Neuronal stem cell (in vitro differentiated cells): ENCODE measurements at regions not wholly inside any gene's neighbourhood (a gene's known extent, or its start where the extent isn't known, plus 50 kb on each side); places are given as distances from the start of the nearest gene placed in this dataset.

ENCODE experiments used
- DNase-seq: peaks from one replicate; pipeline ENCODE4 v3.0.0-alpha.2; 2013; ENCODE audit warnings: low spot score
- H2AFZ ChIP-seq: one replicate; pipeline ENCODE4 v1.6.1; 2013; ENCODE audit warnings: mild to moderate bottlenecking, low read length, inconsistent platforms
- H2AK5ac ChIP-seq: 2 replicates; pipeline ENCODE4 v1.6.1; 2013; ENCODE audit warnings: low read depth, mild to moderate bottlenecking, inconsistent platforms, low read length, moderate library complexity, mixed read lengths
- H2BK120ac ChIP-seq: 2 replicates; pipeline ENCODE4 v1.6.1; 2013; ENCODE audit warnings: low read depth, mild to moderate bottlenecking, inconsistent platforms, low read length, moderate library complexity, mixed read lengths
- H2BK12ac ChIP-seq: one replicate; pipeline ENCODE4 v1.6.1; 2013; ENCODE audit warnings: low read length, inconsistent platforms
- H2BK15ac ChIP-seq: 2 replicates; pipeline ENCODE4 v1.6.1; 2013; ENCODE audit warnings: mild to moderate bottlenecking, low read length, inconsistent platforms, mixed read lengths
- H2BK5ac ChIP-seq: one replicate; pipeline ENCODE4 v1.6.1; 2013; ENCODE audit warnings: inconsistent platforms, mild to moderate bottlenecking, low read length, moderate library complexity
- H3K14ac ChIP-seq: one replicate; pipeline ENCODE4 v1.6.1; 2013; ENCODE audit warnings: low read length, inconsistent platforms
- H3K18ac ChIP-seq: 2 replicates; pipeline ENCODE4 v1.6.1; 2013; ENCODE audit warnings: low read length, inconsistent platforms
- H3K23ac ChIP-seq: 2 replicates; pipeline ENCODE4 v1.6.1; 2013; ENCODE audit warnings: low read depth, mild to moderate bottlenecking, mixed read lengths, low read length, inconsistent platforms; ENCODE audit not compliant: poor library complexity
- H3K27ac ChIP-seq: replicated peaks from 3 replicates; pipeline ENCODE4 v1.5.1; 2013; ENCODE audit warnings: low read length, inconsistent platforms
- H3K27me3 ChIP-seq, 3 experiments: 2 replicates each; pipeline ENCODE4 v1.6.1; 2013; ENCODE audit warnings: low read length in 3 of 3, mild to moderate bottlenecking in 2 of 3, inconsistent platforms in 1 of 3, low read depth in 1 of 3, mixed read lengths in 1 of 3, moderate library complexity in 1 of 3; ENCODE audit not compliant: control insufficient read depth in 3 of 3, insufficient read depth in 3 of 3
- H3K36me3 ChIP-seq, 2 donors: replicated peaks in 1 of 2; 2 replicates each; pipeline ENCODE4 v1.6.1; 2013; ENCODE audit warnings: low read length in 2 of 2; ENCODE audit not compliant: control insufficient read depth in 2 of 2, insufficient read depth in 2 of 2
- H3K4ac ChIP-seq: 2 replicates; pipeline ENCODE4 v1.6.1; 2013; ENCODE audit warnings: inconsistent platforms, mild to moderate bottlenecking, low read length, moderate library complexity
- H3K4me1 ChIP-seq, 2 donors: 1 replicate in 1 of 2; 2 replicates in 1 of 2; pipeline ENCODE4 v1.6.1; 2013; ENCODE audit warnings: low read length in 2 of 2, low read depth in 1 of 2; ENCODE audit not compliant: control insufficient read depth in 2 of 2, insufficient read depth in 1 of 2
- H3K4me2 ChIP-seq: one replicate; pipeline ENCODE4 v1.6.1; 2013; ENCODE audit warnings: mild to moderate bottlenecking, low read length, inconsistent platforms; ENCODE audit not compliant: insufficient read depth, poor library complexity, severe bottlenecking
- H3K4me3 ChIP-seq, 2 donors: 2 replicates each; pipeline ENCODE4 v1.5.1; 2013; ENCODE audit warnings: low read length in 2 of 2, mild to moderate bottlenecking in 2 of 2, inconsistent platforms in 1 of 2, moderate library complexity in 1 of 2
- H3K79me1 ChIP-seq: one replicate; pipeline ENCODE4 v1.6.1; 2013; ENCODE audit warnings: low read depth, mild to moderate bottlenecking, inconsistent platforms, low read length, moderate library complexity
- H3K9ac ChIP-seq: one replicate; pipeline ENCODE4 v1.6.1; 2013; ENCODE audit warnings: mild to moderate bottlenecking, low read depth, low read length, inconsistent platforms; ENCODE audit not compliant: poor library complexity
- H3K9me3 ChIP-seq, 2 donors: replicated peaks in 1 of 2; 2 replicates each; pipeline versions ENCODE3 to v1.6.1; 2013; ENCODE audit warnings: low read length in 2 of 2, mild to moderate bottlenecking in 2 of 2, inconsistent platforms in 1 of 2, low read depth in 1 of 2, mixed read lengths in 1 of 2, moderate library complexity in 1 of 2; ENCODE audit not compliant: control insufficient read depth in 2 of 2, insufficient read depth in 1 of 2
- H4K8ac ChIP-seq: one replicate; pipeline ENCODE4 v1.6.1; 2013; ENCODE audit warnings: low read depth, mild to moderate bottlenecking, inconsistent platforms, low read length, moderate library complexity
- H4K91ac ChIP-seq: one replicate; pipeline ENCODE4 v1.6.1; 2013; ENCODE audit warnings: low read length, low read depth, mild to moderate bottlenecking, inconsistent platforms; ENCODE audit not compliant: poor library complexity
- WGBS, 2 donors: extraction: QIAGEN DNeasy Blood & Tissue Kit; methylation state at CpG; one replicate each; pipeline ENCODE4 v1.1.7; 2013; ENCODE audit warnings: missing lambda C conversion rate in 2 of 2, mixed read lengths in 1 of 2; ENCODE audit not compliant: insufficient read length in 2 of 2, insufficient replicate concordance in 1 of 2; ENCODE audit errors: extremely low coverage in 2 of 2; 5-methylcytosine and 5-hydroxymethylcytosine counted together

GRCh38 chr18:73144030-73144429 is 276.2 kb upstream of the NETO1 start:
- Histone ChIP-seq H2BK12ac (no peak overlapping the region), H3K4me3 (no peak overlapping the region), H3K4me2 (no peak overlapping the region), H2BK15ac (no peak overlapping the region), H4K8ac (no peak overlapping the region), H3K9me3 (no peaks in the 10 kb centered on the region), H3K9ac (no peak overlapping the region), H3K14ac (no peak overlapping the region), H3K4ac (no peak overlapping the region), H4K91ac (no peak overlapping the region), H2BK5ac (no peak overlapping the region), H3K36me3 (no peaks in the 10 kb centered on the region), H3K27ac (no peak overlapping the region), H2AFZ (no peak overlapping the region), H3K4me1 (no peaks in the 10 kb centered on the region), H2AK5ac (no peak overlapping the region), H3K18ac (no peak overlapping the region), H2BK120ac (no peak overlapping the region), H3K23ac (no peak overlapping the region), H3K79me1 (no peaks in the 10 kb centered on the region), H3K27me3 (no peaks in the 10 kb centered on the region)
- no CpG with 5 or more reads among the region's 1 CpG for WGBS, 2 donors
- DNase-seq = no peak

GRCh38 chr18:73136134-73136533 is 268.3 kb upstream of the NETO1 start:
- Histone ChIP-seq H3K4ac (no peak overlapping the region), H3K9me3 (no peaks in the 10 kb centered on the region), H3K4me3 (no peak overlapping the region), H4K91ac (no peak overlapping the region), H3K4me2 (no peak overlapping the region), H3K79me1 (no peaks in the 10 kb centered on the region), H3K23ac (no peak overlapping the region), H2BK120ac (no peak overlapping the region), H3K27me3 (no peaks in the 10 kb centered on the region), H3K27ac (no peak overlapping the region), H3K36me3 (no peaks in the 10 kb centered on the region), H4K8ac (no peak overlapping the region), H2BK5ac (no peak overlapping the region), H2BK15ac (no peak overlapping the region), H2AFZ (no peak overlapping the region), H2AK5ac (no peak overlapping the region), H3K14ac (no peak overlapping the region), H3K4me1 (no peaks in the 10 kb centered on the region), H2BK12ac (no peak overlapping the region), H3K9ac (no peak overlapping the region), H3K18ac (no peak overlapping the region)
- no CpG with 5 or more reads among the region's 2 CpGs for WGBS, 2 donors
- DNase-seq = no peak

- WGBS, 2 donors = no CpG with 5 or more reads among the region's 2 CpGs
- Histone ChIP-seq H2BK5ac (no peak overlapping the region), H4K8ac (no peak overlapping the region), H3K18ac (no peak overlapping the region), H3K14ac (no peak overlapping the region), H2AK5ac (no peak overlapping the region), H2BK120ac (no peak overlapping the region), H3K9ac (no peak overlapping the region), H2AFZ (no peak overlapping the region), H3K4me1 (no peaks in the 10 kb centered on the region), H3K27ac (no peak overlapping the region), H3K4me3 (no peak overlapping the region), H3K9me3 (no peaks in the 10 kb centered on the region), H2BK12ac (no peak overlapping the region), H3K23ac (no peak overlapping the region), H3K4ac (no peak overlapping the region), H3K36me3 (no peaks in the 10 kb centered on the region), H4K91ac (no peak overlapping the region), H3K4me2 (no peak overlapping the region), H3K79me1 (no peaks in the 10 kb centered on the region), H2BK15ac (no peak overlapping the region), H3K27me3 (no peaks in the 10 kb centered on the region)
- no peak for DNase-seq
Observed at GRCh38 chr18:73124175-73124574, 256.4 kb upstream of the NETO1 start.

GRCh38 chr18:73121207-73121606 is 253.4 kb upstream of the NETO1 start:
- Histone ChIP-seq H3K23ac (no peak overlapping the region), H3K14ac (no peak overlapping the region), H2AK5ac (no peak overlapping the region), H2BK15ac (no peak overlapping the region), H2BK120ac (no peak overlapping the region), H4K91ac (no peak overlapping the region), H2BK5ac (no peak overlapping the region), H3K4me2 (no peak overlapping the region), H3K4me3 (no peak overlapping the region), H2AFZ (no peak overlapping the region), H3K9me3 (no peaks in the 10 kb centered on the region), H3K79me1 (no peaks in the 10 kb centered on the region), H3K27ac (no peak overlapping the region), H2BK12ac (no peak overlapping the region), H3K18ac (no peak overlapping the region), H3K9ac (no peak overlapping the region), H3K4ac (no peak overlapping the region), H3K4me1 (no peaks in the 10 kb centered on the region), H3K27me3 (no peaks in the 10 kb centered on the region), H4K8ac (no peak overlapping the region), H3K36me3 (no peaks in the 10 kb centered on the region)
- no CpG with 5 or more reads among the region's 1 CpG for WGBS, 2 donors
- no peak for DNase-seq
